Keratinocyte (primary cell): ENCODE measurements at regions not wholly inside any gene's neighbourhood (a gene's known extent, or its start where the extent isn't known, plus 50 kb on each side); places are given as distances from the start of the nearest gene placed in this dataset.

Experiments
- CTCF ChIP-seq, 3 experiments: IDR thresholded peaks in 1 of 3; conservative IDR thresholded peaks in 1 of 3; optimal IDR thresholded peaks in 1 of 3; 2 replicates in 2 of 3; 3 replicates in 1 of 3; pipeline versions ENCODE3 to v1.5.1; 2011; ENCODE audit warnings: low read length in 3 of 3, mild to moderate bottlenecking in 3 of 3, moderate library complexity in 2 of 3, control low read depth in 1 of 3, inconsistent platforms in 1 of 3; ENCODE audit not compliant: insufficient read depth in 2 of 3; ENCODE audit errors: extremely low read depth in 1 of 3
- EZH2 ChIP-seq: IDR thresholded peaks from one replicate; pipeline ENCODE4 v1.6.1; 2012; ENCODE audit warnings: inconsistent platforms, mild to moderate bottlenecking, low read length, moderate library complexity

- TF ChIP-seq CTCF (optimal IDR thresholded peaks at IDR 0.05 in 1 of 3, IDR thresholded peaks at IDR 0.05 in 1 of 3, conservative IDR thresholded peaks at IDR 0.05 in 1 of 3; ENCODE audit: extremely low read depth in 1 of 3, insufficient read depth in 2 of 3, low read length in 3 of 3), result no peak
- no peak for TF ChIP-seq EZH2
These were observed 519.2 kb downstream of the OTOL1 start for GRCh38 chr3:162015856-162016255.
